GM21515 (cell line): ENCODE measurements at regions not wholly inside any gene's neighbourhood (a gene's known extent, or its start where the extent isn't known, plus 50 kb on each side); places are given as distances from the start of the nearest gene placed in this dataset.
"Not testable (repeated sequence)": the region's sequence is repeated elsewhere in the genome, so short reads cannot be mapped to it uniquely, and the experiment has no call there.

ENCODE experiments used
- ATAC-seq: cut with Tn5 transposase; IDR thresholded peaks from one replicate; pipeline ENCODE4 v1.9.1; 2021; ENCODE audit not compliant: unreplicated experiment

DNA sequence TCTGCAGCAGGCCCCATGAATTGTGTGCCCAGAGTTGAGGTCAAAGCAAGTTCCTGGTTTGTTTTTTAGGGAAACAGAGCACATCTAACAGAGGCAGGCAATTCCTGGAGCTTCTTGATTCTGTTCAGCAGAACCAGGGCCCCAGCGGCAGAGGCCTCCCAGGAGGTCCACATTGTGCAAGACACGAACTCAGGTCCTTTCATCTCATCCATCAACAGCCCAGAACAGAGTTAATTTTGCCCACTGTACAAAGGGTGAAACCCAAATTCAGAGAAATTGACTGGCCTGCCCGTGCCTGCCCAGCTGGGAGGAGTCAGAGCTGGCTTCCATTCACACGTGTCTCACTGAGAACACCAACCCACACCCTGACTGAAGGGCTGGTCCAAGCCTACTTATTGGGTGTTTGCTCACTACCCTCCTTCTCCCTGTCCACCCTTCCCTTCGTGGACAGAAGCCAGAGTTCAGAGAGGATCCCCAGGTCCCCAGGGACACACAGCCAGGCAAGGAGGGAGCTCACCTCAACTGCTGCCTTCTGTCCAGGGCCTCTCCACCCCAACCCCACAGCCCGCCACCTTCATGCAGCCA is 607.1 kb downstream of the TBC1D22A start:
- ATAC-seq = no peak

DNA sequence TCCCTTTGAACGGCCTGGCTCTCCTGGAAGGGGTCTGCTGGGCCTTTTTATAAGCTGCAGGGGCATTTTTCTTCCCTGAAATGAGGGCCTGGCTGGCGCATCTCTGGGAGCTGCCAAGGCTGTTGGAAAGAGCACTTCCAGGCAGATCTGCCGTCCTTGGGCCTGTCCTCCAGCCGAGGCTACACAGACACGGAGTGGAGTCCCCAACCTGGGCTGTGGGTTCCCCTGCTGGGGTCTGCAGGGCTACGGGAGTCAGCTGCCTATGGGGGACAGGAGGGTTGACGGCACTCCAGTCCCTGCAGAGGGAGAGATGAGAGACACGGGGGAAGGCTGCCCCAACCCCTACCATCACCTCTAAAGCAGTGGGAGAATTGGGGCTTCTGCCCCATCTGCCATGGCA is 606.6 kb downstream of the TBC1D22A start:
- ATAC-seq = no peak

DNA sequence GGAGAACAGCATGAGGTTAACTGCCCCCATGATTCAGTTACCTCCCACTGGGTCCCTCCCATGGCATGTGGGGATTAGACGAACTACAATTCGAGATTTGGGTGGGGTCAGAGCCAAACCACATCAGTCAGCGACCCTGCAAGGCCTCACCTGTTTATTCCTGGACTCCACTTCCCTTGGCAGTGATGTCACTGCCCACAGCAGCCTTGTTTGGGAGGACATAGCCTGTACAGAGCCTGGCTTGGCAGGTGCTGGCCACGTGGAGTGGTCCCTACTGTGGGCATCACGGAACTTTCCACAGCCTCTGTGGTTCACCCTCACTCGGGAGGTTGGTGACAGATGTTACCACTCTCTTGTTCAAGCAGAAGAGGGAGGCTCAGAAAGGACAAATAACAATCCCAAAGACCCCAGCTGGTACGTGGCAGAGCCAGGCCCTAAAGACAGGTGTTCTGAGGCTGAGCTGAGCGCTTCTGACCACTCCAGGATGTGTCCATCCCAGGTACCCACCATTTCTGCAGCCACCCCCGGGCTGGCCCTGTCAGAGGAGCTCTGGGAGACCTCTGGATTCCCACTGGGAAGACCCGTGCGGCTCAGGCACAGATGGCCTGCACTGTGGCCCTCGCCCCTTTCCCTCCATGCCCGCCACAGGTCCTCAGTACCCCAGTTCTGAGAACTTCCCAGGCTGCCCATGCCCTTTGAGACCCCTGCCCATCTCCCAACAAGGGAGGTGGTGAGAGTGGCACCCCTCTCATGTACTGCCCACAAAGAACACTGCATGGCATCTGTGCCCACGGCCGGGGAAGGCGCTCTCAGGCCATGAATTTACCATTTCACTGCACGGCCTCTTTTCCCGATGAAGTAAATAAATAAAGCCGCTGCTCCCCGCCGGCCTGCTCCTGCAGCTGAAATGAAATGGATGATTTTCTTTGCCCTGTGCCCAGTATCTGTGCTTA is 605.8 kb downstream of the TBC1D22A start:
- no peak for ATAC-seq

DNA sequence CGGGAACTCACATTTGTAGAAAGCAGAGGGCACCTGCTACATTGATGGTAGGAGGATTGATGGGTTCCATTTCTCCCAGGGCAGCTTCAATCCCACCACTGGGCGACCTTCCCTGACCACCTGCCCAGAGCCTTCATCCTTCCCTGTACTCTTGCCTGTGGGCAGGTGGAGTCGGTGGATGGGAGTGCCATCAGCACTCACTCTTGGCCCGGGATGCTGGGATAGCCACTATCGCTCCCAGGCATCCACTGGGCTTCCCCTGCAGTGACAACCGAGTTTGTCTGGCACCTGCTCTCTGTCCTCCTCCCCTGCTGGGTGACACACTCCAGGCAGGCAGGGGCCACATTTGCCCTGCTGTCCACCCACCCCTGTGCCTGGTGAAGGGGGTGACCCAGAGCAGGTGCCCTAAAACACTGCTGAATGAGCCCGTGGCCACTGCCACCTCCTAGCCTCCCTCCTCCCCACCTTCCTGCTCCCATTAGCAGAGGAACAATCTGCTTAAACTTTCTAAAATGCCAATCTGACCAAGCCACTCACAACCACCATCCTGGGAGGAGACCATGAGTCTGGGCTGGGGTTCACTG is 604.7 kb downstream of the TBC1D22A start:
- ATAC-seq = no peak

DNA sequence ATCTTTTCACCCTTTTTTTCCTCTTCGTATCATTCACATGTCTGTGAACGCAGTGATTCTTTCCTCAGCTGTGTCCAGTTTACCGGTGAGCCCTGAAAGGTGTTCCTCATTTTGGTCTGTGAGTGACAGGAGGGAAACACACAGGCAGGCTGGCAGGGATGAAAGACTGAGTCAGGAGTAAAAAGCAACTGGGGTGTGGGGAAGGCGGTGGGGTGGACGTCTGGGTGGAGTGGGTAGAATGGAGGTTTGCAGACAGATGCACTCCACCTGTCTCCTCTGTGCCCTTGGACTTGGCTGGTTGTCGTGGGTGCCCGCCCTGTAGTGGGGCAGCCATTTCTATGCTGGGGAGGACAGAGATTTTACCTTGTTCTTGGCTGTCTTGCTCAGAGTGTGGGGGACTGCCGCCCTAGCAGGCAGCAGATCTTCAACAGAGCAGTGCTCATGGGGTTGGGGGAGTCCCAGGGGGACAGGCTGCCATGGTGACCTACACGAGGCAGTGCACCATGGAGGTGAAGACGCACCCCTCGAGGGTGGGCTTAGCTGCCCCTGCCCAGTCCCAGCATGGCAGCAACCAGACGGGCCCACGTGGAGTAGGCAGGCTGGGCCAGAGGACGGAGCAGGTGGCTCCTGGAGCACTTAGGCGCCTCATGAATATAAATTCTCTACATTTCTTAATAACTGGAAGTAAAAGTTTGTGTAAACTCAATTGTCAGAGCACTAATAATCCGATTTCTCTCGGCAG is 603.7 kb downstream of the TBC1D22A start:
- no peak for ATAC-seq

DNA sequence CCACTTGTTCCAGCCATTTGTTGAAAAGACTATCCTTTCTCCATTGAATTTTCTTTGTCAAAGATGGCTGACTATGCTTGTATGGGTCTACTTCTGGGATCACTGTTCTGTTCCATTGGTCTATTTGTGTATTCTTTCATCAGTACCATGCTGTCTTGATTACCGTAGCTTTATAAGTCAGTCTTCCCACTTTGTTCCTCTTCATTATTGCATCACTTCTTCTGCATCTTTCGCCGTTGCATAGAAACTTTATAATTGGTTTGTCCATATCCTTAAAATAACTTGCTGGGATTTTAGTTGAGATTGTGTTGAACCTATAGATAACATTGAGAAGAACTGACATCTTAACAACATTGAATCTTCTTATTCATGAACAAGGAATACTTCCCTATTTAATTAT is 598.8 kb downstream of the TBC1D22A start:
- ATAC-seq = no peak

DNA sequence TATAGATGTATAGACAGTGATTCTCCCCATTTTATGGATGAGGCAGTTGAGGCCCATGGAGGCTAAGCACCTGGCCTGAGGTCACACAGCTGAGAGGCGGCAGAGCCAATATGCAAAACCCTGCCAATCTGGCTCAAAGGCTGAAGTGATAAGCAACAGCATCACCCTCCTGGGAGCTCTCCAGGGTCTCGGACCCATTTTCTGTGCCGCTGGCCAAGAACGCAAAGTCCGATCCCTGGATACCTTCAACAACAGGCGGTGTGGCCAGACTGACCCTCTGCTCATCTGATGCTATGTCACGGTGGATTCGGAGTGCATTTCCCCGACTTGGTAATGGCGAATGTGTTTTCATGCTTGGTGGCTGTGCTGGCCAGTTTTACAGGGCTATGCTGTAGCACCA is 595.0 kb downstream of the TBC1D22A start:
- no peak for ATAC-seq

DNA sequence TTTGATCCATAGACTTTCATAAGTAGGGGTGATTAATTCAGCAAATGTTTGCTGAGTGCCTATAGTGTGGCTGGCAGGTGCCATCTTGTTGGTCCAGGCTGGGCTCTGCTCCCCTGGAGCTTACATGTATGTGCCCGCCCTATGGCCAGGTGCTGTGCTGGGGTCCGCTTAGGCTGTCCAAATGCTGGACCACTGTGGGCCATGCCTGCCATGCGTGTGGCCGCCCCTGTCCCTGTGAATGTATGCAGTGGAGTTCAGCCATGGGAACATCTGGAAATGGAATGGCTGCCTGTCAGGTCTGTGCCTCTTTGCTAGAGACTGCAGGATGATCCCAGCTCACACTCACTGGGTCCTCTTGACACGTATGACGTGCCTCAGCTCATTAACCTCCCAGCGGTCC is 594.6 kb downstream of the TBC1D22A start:
- ATAC-seq = no peak

DNA sequence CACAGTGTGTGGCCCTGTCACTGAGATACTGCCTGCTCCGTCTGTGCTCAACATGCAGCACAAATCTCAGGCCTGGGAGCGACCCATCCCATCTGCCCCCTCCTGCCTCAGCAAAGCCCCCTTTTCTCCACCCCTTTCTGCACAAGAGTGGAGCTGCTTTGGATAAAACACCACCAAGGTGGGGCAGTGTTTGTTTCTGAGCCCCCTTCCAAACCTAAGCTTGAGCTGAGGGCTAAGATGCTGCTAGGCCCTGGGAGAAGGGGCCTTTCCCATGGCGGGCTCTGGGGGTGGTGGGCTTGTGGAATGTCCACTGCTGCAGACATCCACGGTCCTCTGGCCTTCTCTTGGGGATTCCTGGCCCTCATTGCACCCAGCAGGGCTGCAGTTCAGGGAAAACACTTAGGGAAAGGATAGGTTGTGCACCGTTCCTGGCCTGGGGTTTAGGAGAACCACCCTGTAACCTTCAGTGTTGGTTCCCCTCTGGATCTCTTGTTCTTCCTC is 594.1 kb downstream of the TBC1D22A start:
- ATAC-seq = no peak

DNA sequence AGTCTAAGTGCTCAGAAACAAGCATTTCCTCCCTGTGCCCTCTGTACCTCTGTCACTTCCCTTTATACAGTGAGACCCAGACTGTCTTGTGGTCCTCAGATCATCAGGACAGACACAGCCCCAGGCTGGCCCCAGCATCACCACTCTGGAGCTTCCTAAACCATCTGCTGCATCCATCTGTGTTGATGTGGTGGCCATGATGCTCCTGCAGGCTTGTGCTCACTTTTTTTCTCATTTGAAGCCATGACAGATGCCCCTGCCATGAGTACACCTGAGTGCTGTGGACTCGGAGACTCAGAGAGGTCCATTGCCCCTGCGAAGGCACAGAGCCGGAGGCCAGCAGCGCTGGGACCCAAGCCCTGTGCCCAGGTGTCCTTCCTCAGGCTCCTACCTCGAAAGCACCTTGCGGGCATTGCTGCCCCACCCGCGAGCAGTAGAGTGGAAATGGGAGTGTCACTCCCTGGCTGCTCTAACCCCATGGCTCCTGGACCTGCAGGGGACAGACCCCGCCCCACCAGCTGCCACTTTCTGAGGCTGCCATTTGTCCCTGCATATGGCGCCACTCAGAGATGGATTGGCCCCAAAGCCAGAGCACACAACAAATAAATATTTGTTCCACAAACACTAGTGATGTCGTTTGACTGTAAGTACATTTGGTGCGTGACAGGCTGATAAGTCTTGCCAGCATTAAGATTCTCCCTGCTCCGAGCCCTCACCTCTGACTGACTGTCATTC is 593.5 kb downstream of the TBC1D22A start:
- ATAC-seq = no peak

DNA sequence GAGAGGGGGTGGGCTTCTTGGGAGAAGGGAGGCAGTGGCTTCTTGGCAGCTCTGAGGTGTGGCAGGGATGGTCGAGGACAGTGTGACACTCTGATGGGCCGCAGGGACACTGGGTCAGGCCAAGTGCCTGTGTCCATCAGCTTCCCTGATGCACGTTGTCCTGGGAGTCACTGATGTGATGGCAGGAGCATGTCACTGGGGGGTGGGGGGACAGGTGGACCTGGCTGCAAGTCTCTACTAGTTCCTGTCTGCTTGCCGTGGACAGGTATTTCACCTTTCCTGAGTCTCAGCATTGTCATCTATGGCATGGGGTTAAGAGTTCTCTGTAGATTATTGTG is 592.9 kb downstream of the TBC1D22A start:
- ATAC-seq = no peak

DNA sequence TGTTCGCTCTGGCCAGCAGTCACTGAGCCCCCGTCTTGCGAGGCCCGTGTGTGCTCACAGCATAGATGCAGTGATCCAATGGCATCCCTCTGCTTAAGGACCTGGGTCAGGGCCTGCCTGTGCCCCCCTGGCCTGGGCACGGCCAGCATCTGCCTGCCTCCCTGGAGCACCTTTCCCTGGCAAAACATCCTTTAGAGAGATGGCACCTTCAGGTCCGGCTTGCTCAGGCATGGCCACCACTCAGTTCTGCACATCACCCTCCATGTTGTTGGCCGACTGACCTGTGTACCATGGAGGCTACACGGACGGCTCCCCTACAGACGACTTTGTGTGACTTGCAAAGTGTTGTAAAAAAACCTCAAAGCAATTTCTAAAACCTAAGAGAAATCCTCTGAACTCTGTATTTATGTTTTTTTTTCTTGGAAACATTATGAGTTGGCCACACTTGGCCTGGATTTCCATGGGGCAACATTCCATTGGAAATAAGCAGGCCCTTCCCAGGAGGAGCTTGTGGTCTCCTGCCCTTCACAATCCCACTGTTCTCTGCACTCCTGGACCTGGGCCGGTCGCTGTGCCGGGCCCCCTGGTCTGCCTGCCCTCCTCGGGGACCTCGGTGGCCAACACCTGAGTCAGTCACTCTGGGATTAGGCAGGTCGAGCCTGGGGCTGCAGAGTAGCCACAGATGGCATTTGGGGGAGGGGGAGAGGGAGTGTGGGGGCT is 592.4 kb downstream of the TBC1D22A start:
- no peak for ATAC-seq

DNA sequence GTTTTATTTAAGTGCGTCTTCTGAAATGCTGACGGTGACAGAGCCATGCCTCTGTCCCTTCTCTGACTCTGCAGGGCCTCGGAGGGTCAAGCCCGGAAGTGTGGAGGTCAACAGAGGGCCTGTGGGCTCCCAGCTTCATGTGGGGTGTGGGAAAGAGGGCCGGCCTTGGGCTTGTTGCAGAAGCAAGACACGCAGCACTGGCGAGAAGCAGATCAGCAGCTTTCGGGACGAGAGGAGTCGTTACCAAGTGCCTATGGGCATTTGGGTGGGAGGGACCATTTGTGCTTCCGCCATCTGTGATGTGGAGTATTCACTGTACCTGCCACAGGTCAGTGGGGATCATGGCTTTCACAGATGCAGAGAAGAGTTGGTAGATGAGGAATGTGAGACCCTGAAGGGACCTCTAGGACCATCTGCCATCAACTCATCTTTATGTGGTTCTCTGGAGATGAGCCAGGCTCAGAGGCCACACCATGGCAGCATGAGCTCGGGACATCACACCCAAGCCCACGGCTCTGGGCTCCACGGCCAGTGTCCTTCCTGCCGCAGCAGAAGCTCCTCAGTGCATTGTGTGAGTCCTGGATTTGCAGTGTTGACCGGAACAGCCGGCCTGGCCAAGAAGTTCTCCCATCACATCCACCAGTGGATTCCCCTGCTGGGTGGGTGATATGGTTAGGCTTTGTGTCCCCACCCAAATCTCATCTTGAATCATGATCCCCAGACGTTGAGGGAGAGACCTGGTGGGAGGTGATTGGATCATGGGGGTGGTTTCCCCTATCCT is 590.7 kb downstream of the TBC1D22A start:
- ATAC-seq = no peak

DNA sequence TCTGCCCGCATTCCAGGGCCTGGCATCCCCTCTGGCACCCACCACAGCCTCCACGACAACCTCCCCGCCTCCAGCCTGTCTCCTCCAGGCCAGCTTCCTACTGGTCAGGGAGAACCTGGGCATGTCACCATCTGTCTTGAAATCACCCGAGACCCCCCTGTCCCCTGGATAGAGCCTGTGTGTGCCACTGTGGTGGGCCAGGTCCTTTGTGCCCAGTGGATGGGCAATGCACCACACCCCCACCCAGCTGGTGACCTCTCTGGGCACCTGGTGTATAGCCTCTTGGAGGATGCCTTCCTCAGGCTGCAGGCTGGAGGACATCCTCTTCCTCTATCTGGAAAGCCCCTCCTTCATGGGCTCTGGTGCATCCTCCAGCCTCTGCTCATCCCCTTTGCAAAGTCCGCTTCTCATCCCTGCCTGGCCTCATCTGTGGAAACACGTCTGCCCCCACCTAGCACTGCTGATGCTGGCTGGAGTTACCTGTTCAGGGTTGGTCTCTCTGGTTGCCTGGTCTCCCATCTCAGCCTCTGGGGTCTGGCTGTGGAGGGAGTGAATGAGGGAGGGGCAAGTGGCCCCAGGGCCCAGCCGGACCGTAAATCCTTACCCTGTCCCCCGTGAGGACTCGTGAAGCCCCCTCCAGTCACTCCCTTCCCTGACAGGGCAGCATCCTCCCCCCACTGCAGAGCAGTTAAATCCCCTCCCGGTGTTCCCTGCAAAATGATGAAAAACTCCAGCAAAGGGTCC is 589.6 kb downstream of the TBC1D22A start:
- ATAC-seq = no peak

DNA sequence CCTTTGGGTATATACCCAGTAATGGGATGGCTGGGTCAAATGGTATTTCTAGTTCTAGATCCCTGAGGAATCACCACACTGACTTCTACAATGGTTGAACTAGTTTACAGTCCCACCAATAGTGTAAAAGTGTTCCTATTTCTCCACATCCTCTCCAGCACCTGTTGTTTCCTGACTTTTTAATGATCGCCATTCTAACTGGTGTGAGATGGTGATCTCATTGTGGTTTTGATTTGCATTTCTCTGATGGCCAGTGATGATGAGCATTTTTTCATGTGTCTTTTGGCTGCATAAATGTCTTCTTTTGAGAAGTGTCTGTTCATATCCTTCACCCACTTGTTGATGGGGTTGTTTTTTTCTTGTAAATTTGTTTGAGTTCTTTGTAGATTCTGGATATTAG is 583.8 kb downstream of the TBC1D22A start:
- ATAC-seq = not testable (repeated sequence)

DNA sequence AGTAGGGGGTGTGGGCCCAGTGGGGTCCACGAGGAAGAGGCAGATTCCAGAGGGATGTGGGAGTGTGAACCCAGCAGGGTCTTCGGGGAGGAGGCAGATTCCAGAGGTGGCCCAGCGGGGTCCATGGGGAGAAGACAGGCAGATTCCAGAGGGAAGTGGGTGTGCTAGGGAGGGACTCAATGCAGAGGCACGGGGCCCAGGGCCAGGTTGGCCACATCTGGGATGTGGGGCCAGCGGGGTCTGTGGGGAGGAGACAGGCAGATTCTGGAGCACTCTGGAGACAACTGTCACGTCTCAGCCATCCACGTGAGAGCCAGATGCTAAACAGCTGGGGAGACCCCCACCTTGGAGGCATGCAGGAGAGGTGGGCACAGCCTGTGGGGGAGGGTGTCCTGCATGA is 582.6 kb downstream of the TBC1D22A start:
- ATAC-seq = no peak

DNA sequence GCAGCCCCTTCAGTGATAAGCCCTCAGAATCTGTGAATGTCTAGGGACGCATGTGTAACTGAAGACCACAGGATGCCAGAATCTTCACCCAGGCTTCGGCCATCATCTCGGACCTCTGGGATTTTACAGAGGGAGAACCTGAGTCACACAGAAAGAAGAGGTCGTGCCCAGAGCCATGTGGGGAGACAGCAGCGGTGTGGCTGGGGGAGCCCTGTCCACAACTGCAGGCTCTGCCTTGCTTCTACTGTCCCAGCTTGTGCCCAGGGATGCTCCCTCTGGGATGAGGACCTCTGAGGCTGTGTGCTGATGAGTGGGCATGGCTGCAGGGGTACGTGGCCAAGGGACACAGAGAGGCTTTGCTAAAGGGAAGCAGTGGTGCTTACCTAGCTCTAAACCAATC is 582.0 kb downstream of the TBC1D22A start:
- ATAC-seq = no peak

DNA sequence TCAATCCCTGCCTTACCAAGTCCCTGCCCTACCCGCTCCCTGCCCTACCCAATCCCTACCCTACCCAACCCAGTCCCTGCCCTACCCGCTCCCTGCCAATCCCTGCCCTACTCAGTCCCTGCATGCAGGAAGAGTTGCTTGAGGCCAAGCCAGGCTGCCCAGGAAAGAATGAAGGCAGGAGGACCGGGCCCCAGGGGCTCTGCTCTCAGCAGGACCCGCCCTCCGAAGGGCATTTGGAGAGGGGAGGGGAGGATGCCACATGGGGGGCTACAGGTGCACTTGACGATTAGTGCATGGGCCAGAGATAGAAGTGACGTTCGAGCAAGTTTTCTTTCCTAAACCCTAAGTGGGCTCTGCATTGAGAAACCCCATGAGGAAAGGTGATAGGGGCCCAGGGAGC is 581.2 kb downstream of the TBC1D22A start:
- ATAC-seq = no peak

DNA sequence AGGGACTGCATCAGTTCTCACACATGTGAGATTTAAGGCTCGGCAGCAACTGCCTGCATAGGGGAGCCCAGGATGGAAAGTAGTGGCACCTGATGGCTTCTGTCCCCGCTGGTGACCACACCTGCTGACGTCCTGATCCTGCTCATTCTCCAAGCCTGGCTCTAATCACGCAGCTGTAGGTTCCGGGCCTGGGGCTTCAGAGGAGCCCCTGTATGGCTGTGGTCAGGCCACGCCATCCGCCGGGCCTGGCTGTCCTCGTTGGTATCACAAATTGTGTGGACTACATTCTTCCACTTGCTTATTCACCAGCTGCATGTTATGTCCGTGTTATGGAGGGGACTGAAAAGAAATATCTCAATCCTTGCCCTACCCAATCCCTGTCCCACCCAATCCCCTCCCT is 580.0 kb downstream of the TBC1D22A start:
- ATAC-seq = no peak
